H1 (cell line): ENCODE measurements at regions not wholly inside any gene's neighbourhood (a gene's known extent, or its start where the extent isn't known, plus 50 kb on each side); places are given as distances from the start of the nearest gene placed in this dataset.

ENCODE experiments used
- CTCF ChIP-seq, 3 experiments: IDR thresholded peaks; 1 replicate in 2 of 3; 2 replicates in 1 of 3; pipeline versions ENCODE4 v1.5.1 to v1.6.1; 2011; ENCODE audit warnings: low read length in 3 of 3, mild to moderate bottlenecking in 3 of 3, inconsistent platforms in 2 of 3, low read depth in 1 of 3, moderate library complexity in 1 of 3; ENCODE audit not compliant: insufficient read depth in 1 of 3; ENCODE audit errors: control extremely low read depth in 1 of 3
- EP300 ChIP-seq, 2 experiments: IDR thresholded peaks; 1 replicate in 1 of 2; 2 replicates in 1 of 2; pipeline ENCODE4 v1.6.1; 2011 to 2012; ENCODE audit warnings: low read depth in 2 of 2, low read length in 2 of 2, mild to moderate bottlenecking in 2 of 2, borderline replicate concordance in 1 of 2, inconsistent platforms in 1 of 2, moderate library complexity in 1 of 2
- POLR2AphosphoS5 ChIP-seq: IDR thresholded peaks from 2 replicates; pipeline ENCODE4 v1.6.1; 2011; ENCODE audit warnings: low read depth, low read length
- SRF ChIP-seq: IDR thresholded peaks from 2 replicates; pipeline ENCODE4 v1.6.1; 2011; ENCODE audit warnings: mild to moderate bottlenecking, low read depth, low read length, moderate library complexity

- TF ChIP-seq CTCF (IDR thresholded peaks at IDR 0.05; ENCODE audit: control extremely low read depth in 1 of 3, insufficient read depth in 1 of 3, low read depth in 1 of 3, low read length in 3 of 3) (no peak), SRF (no peak), POLR2AphosphoS5 (no peak), EP300 (IDR thresholded peaks at IDR 0.05; ENCODE audit: borderline replicate concordance in 1 of 2, low read depth in 2 of 2, low read length in 2 of 2) (no peak)
Observed at GRCh38 chr1:187838335-187839293, 1009.9 kb downstream of the PLA2G4A start.
